ENCODE measurements at regions not wholly inside any gene's neighbourhood (a gene's known extent, or its start where the extent isn't known, plus 50 kb on each side); places are given as distances from the start of the nearest gene placed in this dataset.

DNA sequence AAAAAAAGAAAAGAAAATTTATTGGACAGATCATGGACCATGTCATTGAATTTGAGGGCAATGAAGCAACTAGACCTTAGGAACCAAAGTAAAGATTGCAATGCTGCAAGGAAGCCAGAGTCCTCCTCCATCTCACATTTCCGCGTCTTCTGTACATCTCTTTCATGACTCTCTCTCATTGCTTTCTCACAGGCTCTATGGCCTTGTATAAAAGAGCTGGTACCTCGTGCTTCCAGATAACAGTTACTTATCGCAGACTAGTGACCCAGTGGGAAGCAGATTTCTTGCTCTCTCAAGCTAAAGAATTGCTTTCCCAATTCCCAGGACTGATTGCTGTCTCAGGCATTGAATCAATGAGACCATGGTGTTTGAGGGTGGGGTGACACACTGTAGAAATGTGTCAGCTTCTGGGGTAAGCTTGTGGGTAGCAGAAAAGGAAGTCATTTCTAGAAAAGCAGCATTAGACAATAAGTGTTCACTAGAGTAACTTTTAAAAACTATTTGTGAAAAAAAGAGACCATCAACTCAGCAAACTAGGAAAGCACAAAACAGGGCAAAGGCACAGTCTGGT, 635.3 kb downstream of the UTRN start:
- TF ChIP-seq EZH2 (IDR thresholded peaks at IDR 0.05) (no peak), POLR2AphosphoS5 (IDR thresholded peaks at IDR 0.05; ENCODE audit: borderline replicate concordance, low read depth, low read length) (no peak)

Measured in SK-N-MC (cell line).